ENCODE measurements at regions not wholly inside any gene's neighbourhood (a gene's known extent, or its start where the extent isn't known, plus 50 kb on each side); places are given as distances from the start of the nearest gene placed in this dataset.

GRCh38 chr4:54446581-54446980, 211.2 kb upstream of the KIT start:
- Histone ChIP-seq H3K9ac (ENCODE audit: insufficient read depth in 1 of 2, low read depth in 2 of 2, low read length in 2 of 2) (no peak overlapping the region), H2AFZ (ENCODE audit: low read depth, low read length) (no peak overlapping the region), H3K79me2 (ENCODE audit: control insufficient read depth, insufficient read depth, low read length) (no peaks in the 10 kb centered on the region), H3K27me3 (ENCODE audit: control insufficient read depth in 2 of 2, insufficient read depth in 2 of 2, low read length in 2 of 2) (no peaks in the 10 kb centered on the region), H3K9me3 (replicated peaks; ENCODE audit: control insufficient read depth, insufficient read depth, low read depth, low read length) (no peaks in the 10 kb centered on the region; the same call in 1 of the 2 replicates), H3K36me3 (ENCODE audit: control insufficient read depth, insufficient read depth, low read length) (no peaks in the 10 kb centered on the region), H3K4me2 (ENCODE audit: insufficient read depth, low read length) (no peak overlapping the region), H3K27ac (ENCODE audit: extremely low read depth, low read depth, low read length) (no peak overlapping the region), H3K4me1 (replicated peaks in 1 of 2; ENCODE audit: control insufficient read depth in 2 of 2, insufficient read depth in 2 of 2, low read length in 2 of 2) (no peaks in the 10 kb centered on the region), H3K4me3 (no peak overlapping the region), H3K9me1 (ENCODE audit: control insufficient read depth, insufficient read depth, low read length) (no peaks in the 10 kb centered on the region), H4K20me1 (replicated peaks; ENCODE audit: control insufficient read depth, insufficient read depth, low read length) (no peaks in the 10 kb centered on the region)
- BruUV-seq (replicated peaks): no TSS peak
- POLR2A ChIA-PET: no interaction called here
- intact Hi-C loops (cut with micrococcal nuclease) (no loop called here), in situ Hi-C loops (cut with MboI) (no loop called here)
- ATAC-seq (no peak), FAIRE-seq (no peak), DNase-seq (ENCODE audit: extremely low read depth in 1 of 4, low spot score in 3 of 4) (no peak)
- WGBS (ENCODE audit: insufficient coverage, low coverage, missing lambda C conversion rate): 6% methylated on average over 1 of the region's 1 CpG
- no peak for TF ChIP-seq ZNF699 (CRISPR knock-in tag; IDR thresholded peaks at IDR 0.05; ENCODE audit: insufficient replicate concordance)
- no peak for TF ChIP-seq AFF4 (CRISPR knock-in tag; IDR thresholded peaks at IDR 0.05)
- no peak for TF ChIP-seq KDM5B (IDR thresholded peaks at IDR 0.05; ENCODE audit: insufficient replicate concordance, low read depth, low read length)
- TF ChIP-seq NONO (IDR thresholded peaks at IDR 0.05; ENCODE audit: low read depth in 2 of 2, low read length in 1 of 2): no peak
- TF ChIP-seq ZBTB5 (IDR thresholded peaks at IDR 0.05): no peak
- TF ChIP-seq YBX1 (IDR thresholded peaks at IDR 0.05): no peak
- TF ChIP-seq BRF1 (IDR thresholded peaks at IDR 0.05; ENCODE audit: borderline replicate concordance, extremely low read depth, insufficient read length): no peak
- no peak for TF ChIP-seq E4F1 (CRISPR knock-in tag; IDR thresholded peaks at IDR 0.05; ENCODE audit: borderline replicate concordance)
- CTCF ChIA-PET (ENCODE audit: low intra/inter-chr PET ratio): no interaction called here
